ENCODE measurements at regions not wholly inside any gene's neighbourhood (a gene's known extent, or its start where the extent isn't known, plus 50 kb on each side); places are given as distances from the start of the nearest gene placed in this dataset.
A peak's percentile ranks its signal among the peaks of the same experiment; 100 is the strongest.
"Not testable (repeated sequence)": the region's sequence is repeated elsewhere in the genome, so short reads cannot be mapped to it uniquely, and the experiment has no call there.

DNA sequence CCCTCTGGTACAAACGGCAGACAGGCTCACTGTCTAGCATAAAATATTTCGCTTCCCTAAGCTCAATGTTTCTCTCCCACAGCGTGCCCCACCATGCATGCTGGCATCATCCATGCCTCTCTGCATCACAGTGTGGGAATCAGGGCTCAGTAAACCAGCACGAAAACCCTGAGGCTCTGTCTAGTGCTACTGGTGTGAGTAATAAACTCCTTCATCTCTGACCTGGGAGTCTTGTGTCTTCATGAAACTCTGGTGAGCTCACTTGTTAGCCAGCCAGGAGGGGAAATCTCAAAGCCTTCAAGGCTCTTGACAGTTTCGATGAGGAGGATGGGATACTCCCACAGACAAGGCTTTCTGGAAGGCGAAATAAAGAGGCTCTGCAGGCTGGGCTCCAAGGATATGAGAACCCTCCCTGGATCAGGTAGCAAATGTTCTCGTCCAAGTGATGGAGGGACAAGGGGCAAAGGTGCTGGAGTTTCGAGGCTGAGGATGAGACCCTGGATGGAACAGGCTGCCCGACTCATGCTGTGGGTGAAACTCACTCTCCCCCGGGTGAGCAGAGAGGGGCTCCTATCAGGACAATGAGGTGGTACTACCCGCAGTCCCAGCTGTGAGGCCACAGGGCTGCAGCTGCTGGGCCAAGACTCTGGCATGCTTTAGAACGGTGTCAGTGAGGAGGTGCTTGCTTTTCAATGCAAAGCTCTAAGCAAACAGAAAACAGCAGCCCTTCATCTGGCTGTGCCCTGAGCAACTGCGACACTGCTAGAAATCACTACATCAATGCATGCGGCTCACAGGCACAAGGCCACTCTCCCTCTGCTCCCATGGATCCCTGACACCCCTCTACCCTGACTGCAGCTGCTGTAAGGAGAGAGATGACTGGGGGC, 69.3 kb downstream of the SHANK2 start:
- DNase-seq (ENCODE audit: low spot score): no peak

DNA sequence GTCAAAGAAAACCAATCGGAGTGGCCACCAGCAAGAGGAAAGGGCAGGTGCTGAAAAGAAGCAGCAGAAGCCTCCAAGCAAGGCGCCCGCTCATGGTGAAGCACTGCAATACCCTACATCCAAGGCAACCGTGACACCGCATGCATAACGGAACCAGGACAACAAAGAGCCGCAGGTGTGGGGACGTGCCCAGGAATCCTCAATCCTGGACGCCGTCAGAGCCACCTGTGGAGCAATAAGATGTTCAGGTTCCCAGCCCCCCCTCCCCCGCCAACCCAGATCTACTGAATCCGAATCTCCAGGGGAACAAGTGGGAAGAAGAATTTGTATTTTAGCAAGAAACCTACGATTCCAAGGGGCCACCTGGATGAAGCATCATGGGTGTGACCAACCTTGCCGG, 70.8 kb downstream of the SHANK2 start:
- no peak for DNase-seq (ENCODE audit: low spot score)

DNA sequence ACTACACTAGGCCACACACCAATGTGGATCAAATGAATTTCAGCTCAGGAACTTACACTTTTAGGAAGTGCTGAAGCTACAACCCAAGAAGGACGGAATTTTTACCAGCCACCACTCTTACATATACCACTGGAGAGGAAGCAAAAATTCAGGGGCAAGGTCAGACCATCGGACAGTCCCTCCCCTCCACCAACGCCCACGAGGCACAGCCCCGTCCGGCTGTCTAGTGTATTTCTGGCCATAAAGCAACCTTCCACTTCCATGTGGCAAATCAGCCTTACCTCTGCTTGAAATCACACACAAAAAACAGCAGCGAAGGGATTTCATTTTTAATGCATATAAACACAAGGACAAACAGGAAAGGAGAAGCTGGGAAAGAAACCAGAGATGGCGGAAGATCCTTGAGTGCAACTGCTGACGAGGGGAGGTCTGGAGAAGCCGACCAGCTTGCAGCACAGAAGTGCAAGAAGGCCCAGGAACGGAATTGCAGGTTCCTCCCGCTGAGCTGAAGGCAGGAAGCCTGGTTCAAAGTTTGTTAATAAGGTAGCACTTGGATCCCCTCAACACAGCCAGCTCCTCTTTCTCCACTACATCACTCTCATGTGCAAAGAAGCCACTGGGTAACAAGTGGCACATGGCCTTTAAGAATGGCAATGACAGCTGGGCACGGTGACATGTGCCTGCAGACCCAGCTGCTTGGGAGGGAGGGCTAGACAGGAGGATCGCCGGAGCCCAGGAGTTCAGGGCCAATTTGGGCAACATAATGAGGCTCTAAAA, 71.5 kb downstream of the SHANK2 start:
- DNase-seq (ENCODE audit: low spot score): no peak

DNA sequence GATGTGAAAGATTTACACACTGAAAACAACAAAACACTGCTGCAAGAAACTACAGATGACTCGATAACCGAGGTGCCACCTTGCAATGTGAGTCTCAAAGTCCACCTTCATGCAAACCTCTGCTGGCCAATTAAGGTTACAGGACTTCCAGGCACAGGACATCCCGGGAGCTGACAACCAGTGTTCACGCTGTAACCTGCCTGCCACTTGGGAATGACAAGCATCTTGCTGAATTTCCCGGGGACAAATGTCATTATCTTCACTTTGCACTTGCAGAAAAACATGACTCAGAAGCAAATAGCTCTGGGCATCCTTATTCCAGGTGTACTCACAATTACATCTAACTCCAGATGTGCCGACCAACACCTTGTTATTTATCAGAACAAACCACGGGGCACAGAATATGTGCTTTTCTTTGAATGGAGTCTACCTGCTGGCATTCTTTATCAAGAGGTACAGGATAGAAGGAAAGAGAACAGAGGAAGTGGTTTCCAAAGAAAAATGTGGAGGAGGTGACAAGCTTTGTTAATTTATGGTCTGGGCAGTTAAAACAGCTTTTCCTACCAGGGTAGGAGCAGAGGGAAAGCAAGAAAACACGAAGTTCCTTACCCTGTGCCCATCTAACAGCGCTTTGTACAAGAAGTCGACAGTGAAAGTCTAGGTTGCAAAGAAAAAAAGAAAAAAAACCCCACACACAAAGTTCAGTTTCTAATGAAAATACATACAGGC, 72.3 kb downstream of the SHANK2 start:
- no peak for DNase-seq (ENCODE audit: low spot score)

DNA sequence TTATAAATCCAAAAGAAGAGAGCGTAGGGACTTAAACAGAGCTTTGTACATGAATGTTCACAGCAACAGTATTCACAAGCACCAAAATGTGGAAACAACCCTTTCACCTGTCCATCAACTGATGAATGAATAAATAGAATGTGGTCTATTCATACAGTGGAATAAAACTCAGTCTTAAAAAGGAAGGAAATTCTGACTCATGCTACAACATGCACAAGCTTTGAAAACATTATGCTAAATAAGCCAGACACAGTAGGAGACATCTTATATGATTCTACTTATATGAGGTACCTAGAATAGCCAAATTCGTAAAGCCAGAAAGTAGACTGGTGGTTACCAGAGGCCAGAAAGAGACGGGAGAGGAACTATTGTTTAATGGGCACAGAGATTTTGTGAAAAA, 74.3 kb downstream of the SHANK2 start:
- no peak for DNase-seq (ENCODE audit: low spot score)

DNA sequence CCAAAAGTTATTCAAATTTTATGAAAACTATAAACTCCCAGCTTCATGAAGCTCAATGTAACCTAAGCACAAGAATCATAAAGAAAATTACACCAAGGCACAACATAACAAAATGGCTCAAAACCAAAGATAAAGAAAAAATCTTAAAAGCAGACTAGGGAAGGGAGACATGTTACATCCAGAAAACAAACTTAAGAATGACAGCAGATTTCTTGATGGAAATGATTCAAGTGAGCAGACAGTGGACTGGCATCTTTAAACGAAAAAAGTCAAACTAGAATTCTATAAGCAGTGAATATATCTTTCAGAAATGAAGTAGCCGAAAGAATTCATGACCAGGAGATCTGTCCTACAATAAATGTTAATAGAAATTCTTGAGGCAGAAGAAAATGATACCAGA, 75.6 kb downstream of the SHANK2 start:
- no peak for DNase-seq (ENCODE audit: low spot score)

DNA sequence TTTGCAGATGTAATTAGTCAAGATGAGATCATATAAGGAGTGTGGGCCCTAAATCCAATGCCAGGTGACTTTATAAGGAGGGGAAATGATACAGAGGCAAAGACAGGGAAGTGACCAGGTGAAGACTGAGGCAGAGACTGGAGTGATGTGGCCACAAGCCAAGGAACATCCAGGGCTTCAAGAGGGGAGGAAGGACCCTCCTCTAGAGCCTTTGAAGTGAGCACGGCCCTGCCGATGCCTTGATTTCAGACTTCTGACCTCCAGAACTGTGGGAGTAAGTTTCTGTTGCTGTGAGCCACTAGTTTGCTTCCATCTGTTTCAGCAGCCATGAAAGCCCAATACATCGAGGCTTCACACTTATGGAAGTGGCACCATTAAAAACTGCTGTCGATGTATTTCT, 78.7 kb downstream of the SHANK2 start:
- no peak for DNase-seq (ENCODE audit: low spot score)

GRCh38 chr11:71172680-71173079, 79.7 kb downstream of the SHANK2 start:
- DNase-seq (ENCODE audit: low spot score): no peak

GRCh38 chr11:71171576-71171975, 80.8 kb downstream of the SHANK2 start:
- DNase-seq (ENCODE audit: low spot score): no peak

DNA sequence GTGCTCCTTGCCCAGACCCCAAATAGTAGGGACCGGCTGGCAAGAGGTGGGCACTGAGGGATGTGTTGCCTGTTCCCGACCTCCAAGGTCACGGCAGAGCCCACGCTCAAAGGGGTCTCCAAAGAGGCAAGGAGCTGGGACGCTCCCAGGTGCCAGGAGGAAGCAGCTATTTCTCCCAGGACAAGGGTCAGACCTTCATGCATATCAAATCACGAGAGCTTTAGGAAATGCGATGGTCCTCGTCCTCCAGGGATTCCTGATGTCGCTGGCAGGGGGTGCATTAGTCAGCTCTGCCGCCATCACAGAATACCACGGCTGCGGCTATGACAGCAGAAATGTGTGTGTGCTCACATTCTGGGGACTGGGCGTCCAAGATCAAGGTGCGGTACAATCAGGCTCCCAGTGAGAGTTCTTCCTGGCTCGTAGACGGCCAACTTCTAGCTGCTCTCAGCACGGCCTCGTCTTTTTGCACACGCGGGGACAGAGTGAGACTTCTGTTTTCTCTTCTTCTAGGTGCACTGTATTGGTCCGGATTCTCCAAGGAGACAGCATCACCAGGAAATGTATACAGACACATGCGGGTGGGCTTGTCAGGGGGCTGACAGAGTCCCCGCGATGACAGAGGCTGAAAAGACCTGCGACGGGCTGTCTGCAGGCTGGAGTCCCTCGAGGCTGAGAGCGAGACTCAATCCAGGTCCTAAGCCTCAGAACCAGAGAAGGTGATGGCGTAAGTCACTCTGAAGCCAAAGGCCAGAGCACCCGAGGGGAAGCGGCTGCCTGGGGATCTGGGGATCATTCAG, 81.6 kb downstream of the SHANK2 start:
- no peak for DNase-seq (ENCODE audit: low spot score)

DNA sequence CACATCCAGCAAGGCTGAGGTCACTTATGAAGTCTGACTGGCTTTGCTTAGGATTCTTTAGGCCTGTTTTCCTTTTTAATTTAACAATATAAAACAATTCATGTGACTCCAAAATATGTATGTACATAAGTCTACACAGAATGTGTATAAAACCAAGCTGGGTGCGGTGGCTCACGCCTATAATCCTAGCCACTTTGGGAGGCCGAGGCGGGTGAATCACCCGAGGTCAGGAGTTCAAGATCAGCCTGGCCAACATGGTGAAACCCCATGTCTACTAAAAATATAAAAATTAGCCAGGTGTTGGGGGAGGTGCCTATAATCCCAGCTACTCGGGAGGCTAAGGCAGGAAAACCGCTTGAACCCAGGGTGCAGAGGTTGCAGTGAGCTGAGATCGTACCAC, 83.1 kb downstream of the SHANK2 start:
- no peak for DNase-seq (ENCODE audit: low spot score)

DNA sequence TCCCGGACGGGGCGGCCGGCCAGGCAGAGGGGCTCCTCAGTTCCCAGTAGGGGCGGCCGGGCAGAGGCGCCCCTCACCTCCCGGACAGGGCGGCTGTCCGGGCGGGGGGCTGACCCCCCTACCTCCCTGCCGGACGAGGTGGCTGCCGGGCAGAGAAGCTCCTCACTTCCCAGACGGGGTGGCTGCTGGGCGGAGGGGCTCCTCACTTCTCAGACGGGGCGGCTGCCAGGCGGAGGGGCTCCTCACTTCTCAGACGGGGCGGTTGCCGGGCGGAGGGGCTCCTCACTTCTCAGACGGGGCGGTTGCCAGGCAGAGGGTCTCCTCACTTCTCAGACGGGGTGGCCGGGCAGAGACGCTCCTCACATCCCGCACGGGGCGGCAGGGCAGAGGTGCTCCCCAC, 84.6 kb downstream of the SHANK2 start:
- not testable (repeated sequence) for DNase-seq (ENCODE audit: low spot score)

GRCh38 chr11:71165771-71166170, 86.6 kb downstream of the SHANK2 start:
- no peak for DNase-seq (ENCODE audit: low spot score)

DNA sequence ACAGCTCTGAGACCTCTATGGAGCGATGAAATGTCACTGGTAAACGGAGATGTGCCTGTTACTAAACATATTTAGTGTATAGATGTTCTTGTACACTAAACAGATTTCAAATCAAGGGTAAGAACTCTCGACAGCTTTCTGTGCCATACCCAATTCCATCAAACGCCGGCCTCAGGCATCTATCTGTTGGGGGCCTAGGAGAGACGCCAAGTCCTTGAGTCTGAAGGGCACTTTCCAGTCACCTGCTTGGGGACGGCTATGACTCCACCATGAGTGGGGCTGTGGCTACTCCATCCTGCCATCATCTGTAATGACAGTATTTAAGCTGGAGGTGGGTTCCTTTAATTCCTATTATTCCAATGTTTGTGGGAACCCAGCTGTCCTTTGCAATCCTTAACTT, 87.8 kb downstream of the SHANK2 start:
- DNase-seq (ENCODE audit: low spot score): no peak

- no peak for DNase-seq (ENCODE audit: low spot score)
Observed at GRCh38 chr11:71164186-71164585, 88.2 kb downstream of the SHANK2 start.

- no peak for DNase-seq (ENCODE audit: low spot score)
Observed at GRCh38 chr11:71163371-71163770, 89.0 kb downstream of the SHANK2 start.

DNA sequence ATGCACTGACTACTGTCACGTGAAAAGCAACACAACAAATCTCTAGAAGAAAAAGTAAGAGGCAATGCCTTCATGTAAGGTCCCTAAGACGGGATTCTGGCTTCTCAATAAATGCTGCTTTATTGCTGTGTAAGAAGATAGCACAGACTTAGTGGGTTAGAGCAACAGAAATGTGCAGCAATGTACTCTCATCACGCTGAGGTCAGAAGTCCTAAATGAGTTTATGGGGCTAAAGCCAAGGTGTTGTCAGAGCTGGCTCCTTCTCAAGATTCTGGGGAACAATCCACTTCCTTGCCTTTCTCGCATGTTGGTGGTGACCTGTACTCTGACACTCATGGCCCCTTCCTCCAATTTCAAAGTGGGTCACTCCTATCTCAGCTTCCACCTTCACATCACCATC, 93.4 kb downstream of the SHANK2 start:
- DNase-seq (ENCODE audit: low spot score): no peak

DNA sequence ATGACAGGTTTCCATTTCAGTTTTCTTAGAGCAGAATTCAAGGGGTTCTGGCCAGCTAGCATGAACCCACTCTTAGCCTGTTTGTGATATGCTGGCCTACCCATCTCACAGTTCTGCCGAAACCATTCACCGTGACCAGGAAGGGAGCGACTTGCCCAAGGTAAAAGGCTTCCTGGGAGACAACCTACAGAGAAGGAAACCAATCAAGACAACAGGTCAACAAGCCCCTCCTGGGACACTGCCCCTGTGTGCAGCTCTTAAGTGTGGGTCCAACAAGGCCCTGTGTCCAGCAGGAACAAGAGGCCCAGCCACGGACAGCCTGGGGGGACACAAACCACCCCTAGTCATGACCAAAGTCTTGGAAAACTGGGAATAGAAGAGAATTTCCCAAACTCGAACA, 94.7 kb downstream of the SHANK2 start:
- not testable (repeated sequence) for DNase-seq (ENCODE audit: low spot score)

- DNase-seq (ENCODE audit: low spot score): no peak
Observed at GRCh38 chr11:71156301-71156700, 96.1 kb downstream of the SHANK2 start.

- no peak for DNase-seq (ENCODE audit: low spot score)
Observed at GRCh38 chr11:71155846-71156245, 96.5 kb downstream of the SHANK2 start.

DNA sequence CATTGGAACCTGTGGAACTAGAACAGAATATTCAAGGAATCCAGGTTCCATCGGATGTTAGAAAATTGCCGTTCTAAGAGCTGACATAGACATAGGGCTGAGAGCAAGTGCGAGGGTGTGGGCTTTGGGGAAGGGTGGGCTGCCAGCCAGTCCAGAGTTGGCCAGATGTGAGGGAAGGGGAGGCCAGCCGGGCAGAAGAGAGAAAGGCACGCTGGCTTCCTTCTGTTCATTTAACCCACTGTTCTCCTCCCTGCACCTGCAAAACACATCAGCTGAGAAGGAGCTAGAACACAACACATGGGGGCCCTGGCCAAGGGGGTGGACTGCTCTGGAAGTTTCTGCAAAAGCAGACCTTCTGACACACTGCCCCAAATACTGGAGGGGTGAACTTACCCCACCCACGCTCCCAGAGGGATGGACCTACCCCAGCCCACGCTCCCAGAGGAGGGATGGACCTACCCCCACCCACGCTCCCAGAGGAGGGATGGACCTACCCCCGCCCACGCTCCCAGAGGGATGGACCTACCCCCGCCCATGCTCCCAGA, 98.0 kb downstream of the SHANK2 start:
- DNase-seq (ENCODE audit: low spot score): no peak

DNA sequence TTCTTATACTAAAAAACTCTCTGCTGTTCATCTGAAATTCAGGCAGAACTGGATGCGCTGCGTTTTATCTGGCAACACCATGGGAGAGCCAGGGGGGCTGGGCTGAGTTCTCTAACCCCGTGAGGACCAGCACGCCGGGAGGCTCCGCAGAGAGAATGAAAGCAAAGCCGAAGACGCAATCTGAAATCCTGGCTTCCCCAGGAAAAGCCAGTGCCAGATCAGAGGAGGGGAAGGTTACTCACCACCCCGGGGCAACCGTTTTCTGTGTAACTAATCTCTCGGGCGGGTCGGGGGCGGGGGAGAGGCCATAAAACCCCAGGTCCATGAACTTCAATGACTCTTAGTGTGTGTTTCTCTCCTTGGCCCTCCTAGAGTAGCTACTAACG, 99.4 kb downstream of the SHANK2 start:
- DNase-seq (ENCODE audit: low spot score): peak; percentile 72

Measured in hepatic stellate cell (primary cell).